Breast epithelium (tissue), 3 donors: ENCODE measurements at regions not wholly inside any gene's neighbourhood (a gene's known extent, or its start where the extent isn't known, plus 50 kb on each side); places are given as distances from the start of the nearest gene placed in this dataset.

ENCODE experiments used
- POLR2A ChIP-seq: fragments of 450-650 bp; IDR thresholded peaks from one replicate; pipeline ENCODE4 v1.6.1; 2016; ENCODE audit warnings: antibody characterized with exemption, mild to moderate bottlenecking, moderate library complexity
- TF ChIP-seq, protein P1 (sequence below), 3 donors: fragments of 450-650 bp; IDR thresholded peaks; one replicate each; pipeline ENCODE4 v1.5.1; 2016 to 2017; ENCODE audit warnings: antibody characterized with exemption in 3 of 3, mild to moderate bottlenecking in 3 of 3, moderate library complexity in 3 of 3

DNA sequence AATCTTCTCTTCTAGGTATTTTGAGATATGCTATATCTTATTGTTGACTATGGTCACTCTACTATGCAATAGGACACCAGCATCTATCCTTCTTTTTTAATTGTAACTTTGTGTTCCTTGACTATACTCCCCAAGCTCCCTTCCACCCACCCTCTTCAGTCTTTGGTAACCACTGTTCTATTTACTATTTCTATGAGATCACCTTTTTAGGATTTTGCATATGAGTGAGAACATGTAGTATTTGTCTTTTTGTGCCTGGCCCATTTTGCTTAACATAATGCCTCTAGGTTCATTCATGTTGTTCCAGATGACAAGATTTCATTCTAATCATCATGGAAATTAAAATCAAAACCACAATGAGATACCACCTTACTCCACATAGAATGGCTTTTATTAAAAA is 63.3 kb upstream of the BANK1 start:
- TF ChIP-seq, protein P1, sequence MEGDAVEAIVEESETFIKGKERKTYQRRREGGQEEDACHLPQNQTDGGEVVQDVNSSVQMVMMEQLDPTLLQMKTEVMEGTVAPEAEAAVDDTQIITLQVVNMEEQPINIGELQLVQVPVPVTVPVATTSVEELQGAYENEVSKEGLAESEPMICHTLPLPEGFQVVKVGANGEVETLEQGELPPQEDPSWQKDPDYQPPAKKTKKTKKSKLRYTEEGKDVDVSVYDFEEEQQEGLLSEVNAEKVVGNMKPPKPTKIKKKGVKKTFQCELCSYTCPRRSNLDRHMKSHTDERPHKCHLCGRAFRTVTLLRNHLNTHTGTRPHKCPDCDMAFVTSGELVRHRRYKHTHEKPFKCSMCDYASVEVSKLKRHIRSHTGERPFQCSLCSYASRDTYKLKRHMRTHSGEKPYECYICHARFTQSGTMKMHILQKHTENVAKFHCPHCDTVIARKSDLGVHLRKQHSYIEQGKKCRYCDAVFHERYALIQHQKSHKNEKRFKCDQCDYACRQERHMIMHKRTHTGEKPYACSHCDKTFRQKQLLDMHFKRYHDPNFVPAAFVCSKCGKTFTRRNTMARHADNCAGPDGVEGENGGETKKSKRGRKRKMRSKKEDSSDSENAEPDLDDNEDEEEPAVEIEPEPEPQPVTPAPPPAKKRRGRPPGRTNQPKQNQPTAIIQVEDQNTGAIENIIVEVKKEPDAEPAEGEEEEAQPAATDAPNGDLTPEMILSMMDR (IDR thresholded peaks at IDR 0.05), result no peak
- no peak for TF ChIP-seq POLR2A
